Stomach smooth muscle (tissue), 2 donors: ENCODE measurements at regions not wholly inside any gene's neighbourhood (a gene's known extent, or its start where the extent isn't known, plus 50 kb on each side); places are given as distances from the start of the nearest gene placed in this dataset.

ENCODE experiments used
- H3K27ac ChIP-seq: one replicate; pipeline ENCODE4 v1.7.0; 2013; ENCODE audit warnings: mild to moderate bottlenecking, low read length, inconsistent platforms
- H3K27me3 ChIP-seq, 2 donors: one replicate each; pipeline ENCODE4 v1.7.0; 2013; ENCODE audit warnings: low read length in 2 of 2; ENCODE audit not compliant: insufficient read depth in 2 of 2, control insufficient read depth in 1 of 2
- H3K36me3 ChIP-seq, 2 donors: one replicate each; pipeline ENCODE4 v1.7.0; 2013; ENCODE audit warnings: low read length in 2 of 2; ENCODE audit not compliant: control insufficient read depth in 2 of 2, insufficient read depth in 2 of 2
- H3K4me1 ChIP-seq: one replicate; pipeline ENCODE4 v1.7.0; 2013; ENCODE audit warnings: low read length; ENCODE audit not compliant: control insufficient read depth, insufficient read depth
- H3K4me3 ChIP-seq, 2 donors: one replicate each; pipeline ENCODE4 v1.7.0; 2013; ENCODE audit warnings: low read length in 2 of 2
- H3K9ac ChIP-seq, 2 donors: one replicate each; pipeline ENCODE4 v1.7.0; 2013; ENCODE audit warnings: low read length in 2 of 2, mild to moderate bottlenecking in 1 of 2
- H3K9me3 ChIP-seq, 2 donors: one replicate each; pipeline ENCODE4 v1.7.0; 2013; ENCODE audit warnings: low read length in 2 of 2; ENCODE audit not compliant: control insufficient read depth in 2 of 2
- donor health status: healthy.
- donor health status: Pancreatic carcinoma.

DNA sequence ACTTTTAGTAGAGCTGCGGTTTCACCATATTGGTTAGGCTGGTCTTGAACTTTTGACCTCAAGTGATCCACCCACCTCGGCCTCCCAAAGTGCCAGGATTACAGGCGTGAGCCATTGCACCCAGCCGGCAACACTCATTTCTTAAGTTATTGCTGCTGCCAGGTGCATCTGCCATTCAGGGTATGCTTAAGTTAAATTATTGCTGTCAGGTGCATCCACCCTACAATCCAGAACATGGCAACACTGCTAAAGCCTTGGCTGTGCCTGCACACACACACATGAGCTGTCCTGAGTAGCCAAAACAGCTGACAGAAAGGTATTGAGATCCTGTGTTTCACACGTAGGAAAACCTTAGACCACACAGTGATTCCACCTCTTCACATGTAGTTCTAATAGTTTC is 148.2 kb downstream of the FAM161A start:
- Histone ChIP-seq H3K4me3 (no peak overlapping the region), H3K36me3 (no peaks in the 10 kb centered on the region), H3K9ac (no peak overlapping the region), H3K4me1 (no peaks in the 10 kb centered on the region), H3K27ac (no peak overlapping the region), H3K27me3 (no peaks in the 10 kb centered on the region), H3K9me3 (no peaks in the 10 kb centered on the region)

DNA sequence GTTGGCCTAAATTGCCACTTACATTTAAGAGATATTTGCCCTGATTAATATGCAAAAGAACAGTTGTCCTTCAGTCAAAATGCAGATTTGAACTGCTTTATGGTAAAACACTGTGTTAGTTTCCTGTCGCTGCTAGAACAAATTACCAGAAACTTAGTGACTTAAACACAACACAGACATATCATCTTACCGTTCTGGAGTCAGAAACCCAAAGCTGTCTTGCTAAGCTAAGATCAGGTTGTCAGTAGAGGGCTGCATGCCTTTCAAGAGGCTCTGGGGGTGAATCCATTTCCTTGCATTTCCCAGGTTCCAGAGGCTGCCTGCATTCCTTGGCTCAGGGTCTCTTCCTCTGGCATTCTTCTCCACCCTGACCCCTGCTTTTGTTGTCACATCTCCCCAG is 149.5 kb downstream of the FAM161A start:
- Histone ChIP-seq H3K9ac (no peak overlapping the region), H3K27me3 (no peaks in the 10 kb centered on the region), H3K27ac (no peak overlapping the region)

DNA sequence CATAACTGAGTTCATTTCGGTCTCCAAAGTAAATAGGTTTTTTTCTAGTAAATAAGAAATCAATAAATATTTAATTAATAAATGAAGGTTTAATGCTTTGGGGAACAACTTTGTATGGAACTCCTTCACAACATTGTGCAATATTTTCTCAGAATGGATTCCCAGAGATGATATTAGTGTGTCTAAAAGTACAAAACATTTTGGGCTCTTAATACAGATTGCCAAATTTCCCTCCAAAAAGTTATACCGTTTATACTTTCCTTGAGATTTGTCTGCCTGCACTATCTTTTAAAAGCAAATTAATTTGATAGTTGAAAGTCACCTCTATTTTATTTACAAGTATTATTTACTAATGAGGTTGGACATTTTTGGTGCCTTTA is 151.8 kb downstream of the FAM161A start:
- no peak overlapping the region for H3K27ac ChIP-seq
- no peak overlapping the region for H3K4me3 ChIP-seq
- no peaks in the 10 kb centered on the region for H3K4me1 ChIP-seq
- H3K9me3 ChIP-seq, result no peaks in the 10 kb centered on the region
- H3K27me3 ChIP-seq, result no peaks in the 10 kb centered on the region
- H3K36me3 ChIP-seq, result no peaks in the 10 kb centered on the region
- no peak overlapping the region for H3K9ac ChIP-seq

More for the DNA sequence above, 149.5 kb downstream of the FAM161A start:
- no peaks in the 10 kb centered on the region for H3K4me1 ChIP-seq
- no peaks in the 10 kb centered on the region for H3K36me3 ChIP-seq
- H3K4me3 ChIP-seq, result no peak overlapping the region
- no peaks in the 10 kb centered on the region for H3K9me3 ChIP-seq

DNA sequence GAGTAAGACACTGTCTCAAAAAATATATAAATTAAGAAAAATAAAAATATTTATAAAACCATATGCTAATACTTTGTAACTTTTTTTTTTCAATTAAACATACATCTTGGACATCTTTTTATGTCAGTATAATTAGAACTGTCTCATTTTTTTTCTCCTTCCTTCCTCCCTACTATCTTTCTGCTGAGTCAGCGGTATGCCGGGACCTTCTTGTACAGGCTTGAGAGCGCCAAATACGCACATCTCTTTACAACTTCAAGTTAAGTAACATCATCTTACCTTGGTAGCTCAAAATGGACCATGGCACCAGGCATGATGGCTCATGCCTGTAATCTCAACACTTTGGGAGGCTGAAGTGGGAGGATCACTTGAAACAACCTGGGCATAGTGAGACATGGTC is 153.4 kb downstream of the FAM161A start:
- no peaks in the 10 kb centered on the region for H3K36me3 ChIP-seq
- H3K9ac ChIP-seq, result no peak overlapping the region
- no peaks in the 10 kb centered on the region for H3K27me3 ChIP-seq
- no peak overlapping the region for H3K27ac ChIP-seq
- no peaks in the 10 kb centered on the region for H3K4me1 ChIP-seq
- H3K4me3 ChIP-seq, result no peak overlapping the region
- no peaks in the 10 kb centered on the region for H3K9me3 ChIP-seq

DNA sequence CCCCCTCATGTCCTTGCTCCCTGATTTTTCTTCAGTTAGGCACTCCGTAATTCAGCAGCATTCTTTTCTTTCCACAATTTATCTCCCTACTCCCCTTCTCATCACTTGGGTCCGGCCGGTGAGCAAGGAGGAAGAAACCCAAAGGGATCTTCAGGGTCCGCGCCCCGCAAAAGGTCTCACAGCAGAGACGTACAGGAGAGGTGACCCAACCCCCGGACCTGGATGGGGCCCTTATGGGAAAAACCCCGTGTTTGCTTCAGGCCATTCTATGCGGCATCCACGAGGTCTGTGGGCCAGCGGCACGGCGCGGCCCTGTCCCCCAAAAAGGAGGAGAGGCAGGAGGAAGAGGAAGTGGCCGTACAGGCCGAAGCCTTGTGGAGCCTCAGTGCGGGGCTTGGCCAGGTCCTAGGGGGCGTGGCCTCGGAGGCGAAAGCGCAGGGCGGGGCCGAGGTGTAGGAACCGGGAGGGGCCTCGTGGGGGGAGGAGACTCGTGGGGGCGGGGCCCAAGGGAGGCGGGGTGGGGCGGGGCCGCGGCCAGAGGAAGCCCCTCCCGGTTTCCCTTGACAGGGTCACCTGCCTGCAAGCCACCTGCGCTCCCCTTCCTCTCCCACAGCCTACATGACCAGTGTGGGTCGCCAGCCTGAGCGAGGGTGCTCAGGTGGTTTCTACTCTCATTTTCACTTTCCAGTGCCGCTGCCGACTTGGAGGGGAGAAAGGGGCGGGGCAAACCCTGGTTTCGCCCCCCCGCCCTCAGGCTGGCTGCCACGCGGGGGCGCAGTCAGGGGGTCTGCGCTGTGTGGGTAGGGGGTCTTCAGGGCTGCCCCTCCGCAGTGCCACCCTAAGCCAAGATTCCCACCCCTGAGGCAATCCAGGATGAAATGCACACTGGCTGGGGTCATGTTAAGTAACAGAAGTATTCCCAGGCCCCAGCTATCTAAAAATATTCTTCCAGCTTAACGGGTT is 156.4 kb upstream of the XPO1 start:
- H3K9ac ChIP-seq, result peak overlapping the region; percentile 79 to 86

DNA sequence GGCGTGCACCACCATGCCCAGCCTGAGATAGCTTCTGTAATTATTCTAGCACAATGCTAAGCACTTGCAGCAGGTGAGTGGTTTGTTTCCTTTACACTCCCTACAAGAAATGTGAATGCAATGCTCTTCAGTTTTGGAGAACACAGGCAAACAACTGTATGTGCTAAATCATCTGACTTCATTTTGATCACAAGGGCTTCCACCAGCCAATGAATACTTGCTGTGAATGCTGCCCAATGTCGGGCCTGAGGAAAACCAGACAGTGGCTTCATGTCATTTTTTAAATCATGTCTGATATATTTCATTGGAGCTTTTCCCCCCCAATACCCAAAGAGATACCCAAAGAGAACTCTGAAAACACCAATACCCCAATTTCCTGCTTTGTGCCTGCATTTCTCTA is 155.6 kb upstream of the XPO1 start:
- Histone ChIP-seq H3K36me3 (no peaks in the 10 kb centered on the region), H3K9ac (peak overlapping the region in 1 of 2 donors; percentile 79), H3K4me1 (peaks cover 10% of the 10 kb centered on the region), H3K27ac (peak overlapping the region; percentile 80), H3K27me3 (no peaks in the 10 kb centered on the region), H3K4me3 (no peak overlapping the region), H3K9me3 (no peaks in the 10 kb centered on the region)

More for the DNA sequence above, 156.4 kb upstream of the XPO1 start:
- Histone ChIP-seq H3K27me3 (no peaks in the 10 kb centered on the region), H3K9me3 (no peaks in the 10 kb centered on the region), H3K27ac (peak overlapping the region; percentile 80), H3K4me1 (peaks cover 10% of the 10 kb centered on the region), H3K4me3 (peak overlapping the region; percentile 93 to 96), H3K36me3 (no peaks in the 10 kb centered on the region)

DNA sequence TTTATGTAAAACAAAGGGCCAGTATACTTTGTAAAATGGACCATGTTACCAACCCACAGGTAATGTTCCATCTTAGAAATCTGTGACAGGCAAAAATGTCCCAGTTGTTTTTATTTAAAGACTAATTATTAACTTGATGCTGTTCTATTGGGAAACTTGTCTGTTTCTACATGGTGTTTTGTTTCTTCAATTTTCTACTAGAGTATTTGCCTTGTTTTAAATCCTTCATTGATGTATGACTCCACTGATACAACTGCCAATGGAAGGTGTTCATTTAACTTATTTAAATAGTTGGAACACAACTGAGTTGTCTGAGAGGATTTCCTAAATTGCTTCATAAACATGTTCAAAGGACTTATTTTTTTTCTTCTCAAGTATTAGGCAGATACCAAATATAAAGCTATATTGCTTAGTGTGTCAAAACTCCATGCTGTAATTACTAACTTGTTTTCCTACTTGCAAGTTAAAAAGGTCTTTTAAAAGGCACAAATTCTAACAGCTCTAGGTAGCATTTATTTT is 152.0 kb upstream of the XPO1 start:
- no peak overlapping the region for H3K9ac ChIP-seq
- no peaks in the 10 kb centered on the region for H3K9me3 ChIP-seq

DNA sequence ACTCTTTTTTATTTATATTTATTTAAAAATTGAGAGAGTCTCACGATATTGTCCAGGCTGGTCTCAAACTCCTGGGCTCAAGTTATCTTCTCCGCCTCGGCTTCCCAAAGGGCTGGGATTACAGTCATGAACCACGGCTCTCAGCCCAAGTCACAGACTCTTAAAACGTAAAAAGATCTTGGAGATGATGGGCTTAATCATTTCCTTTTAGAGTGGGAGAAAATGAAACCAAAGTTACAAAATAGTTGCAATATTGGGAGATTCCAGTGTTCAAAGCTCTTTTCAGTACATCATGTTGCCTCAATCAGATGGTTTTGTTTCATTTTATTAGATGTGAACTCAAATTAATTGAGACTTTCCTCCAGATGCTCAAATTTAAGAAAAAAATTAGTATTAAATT is 151.4 kb upstream of the XPO1 start:
- Histone ChIP-seq H3K27ac (no peak overlapping the region), H3K27me3 (no peaks in the 10 kb centered on the region), H3K4me1 (peaks cover 5% of the 10 kb centered on the region), H3K9me3 (no peaks in the 10 kb centered on the region), H3K9ac (no peak overlapping the region), H3K36me3 (no peaks in the 10 kb centered on the region), H3K4me3 (no peak overlapping the region)

More for the DNA sequence above, 152.0 kb upstream of the XPO1 start:
- Histone ChIP-seq H3K36me3 (no peaks in the 10 kb centered on the region), H3K27me3 (no peaks in the 10 kb centered on the region), H3K4me1 (peaks cover 9% of the 10 kb centered on the region), H3K27ac (no peak overlapping the region), H3K4me3 (no peak overlapping the region)

DNA sequence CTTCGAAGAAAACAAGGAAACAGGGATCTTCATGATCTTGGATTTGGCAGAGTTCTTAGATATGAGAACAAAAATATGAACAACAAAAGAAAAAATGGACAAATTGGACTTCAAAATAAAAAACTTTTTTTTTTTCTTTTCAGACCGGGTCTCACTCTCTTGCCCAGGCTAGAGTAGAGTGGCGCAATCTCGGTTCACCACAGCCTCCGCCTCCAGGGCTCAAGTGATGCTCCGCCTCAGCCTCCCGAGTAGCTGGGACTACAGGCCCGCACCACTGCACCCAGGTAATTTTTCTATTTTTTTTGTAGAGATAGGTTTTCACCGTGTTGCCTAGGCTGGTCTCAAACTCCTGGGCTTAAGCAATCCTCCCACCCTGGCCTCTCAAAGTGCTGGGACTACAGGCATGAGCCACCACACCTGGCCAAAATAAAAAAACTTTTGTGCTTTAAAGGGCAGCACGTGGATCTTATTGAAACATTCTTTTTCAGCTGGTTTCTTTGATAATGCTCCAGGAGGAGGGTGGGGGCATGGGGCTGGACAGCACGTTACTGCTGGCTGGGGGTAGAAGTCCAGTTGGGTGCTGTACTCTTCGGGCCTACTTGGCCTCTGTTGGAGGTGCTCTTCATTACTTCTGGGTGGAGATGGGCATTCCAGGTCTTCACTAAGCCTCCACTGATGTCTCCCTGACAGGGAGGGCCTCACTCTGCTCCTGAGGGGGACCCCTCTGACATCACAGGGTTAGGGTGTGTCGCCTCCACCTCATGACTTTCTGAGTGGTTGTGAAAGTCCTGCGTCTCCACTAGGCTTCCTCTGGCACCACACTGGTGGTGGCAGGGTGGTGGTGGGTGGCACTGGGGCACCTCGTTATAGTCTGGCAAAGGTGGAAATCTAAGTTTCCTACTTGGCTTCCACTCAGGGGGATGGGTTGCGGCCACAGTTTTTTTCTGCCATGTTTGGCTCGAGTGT is 150.5 kb upstream of the XPO1 start:
- H3K36me3 ChIP-seq, result no peaks in the 10 kb centered on the region
- no peaks in the 10 kb centered on the region for H3K9me3 ChIP-seq
- no peaks in the 10 kb centered on the region for H3K4me1 ChIP-seq
- no peaks in the 10 kb centered on the region for H3K27me3 ChIP-seq
- H3K4me3 ChIP-seq, result no peak overlapping the region
- H3K9ac ChIP-seq, result no peak overlapping the region
- no peak overlapping the region for H3K27ac ChIP-seq

DNA sequence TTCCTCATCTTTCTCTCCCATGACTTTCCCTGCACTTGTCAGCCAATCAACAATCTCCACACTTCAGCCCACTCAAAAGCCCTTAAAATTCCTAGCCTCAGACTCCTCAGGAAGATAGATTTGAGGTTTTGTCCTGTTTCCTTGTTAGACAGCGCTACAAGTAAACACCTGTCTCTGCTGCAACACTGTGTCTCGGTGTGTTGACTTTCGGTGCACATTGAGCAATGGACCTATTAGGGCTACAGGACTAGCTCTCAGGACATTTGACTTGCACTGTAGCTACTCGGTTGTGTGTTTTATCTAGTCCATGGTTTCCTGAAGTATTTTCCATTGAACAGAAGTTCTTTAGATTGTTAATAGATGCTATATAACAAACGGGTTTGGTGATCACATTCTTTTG is 140.9 kb upstream of the XPO1 start:
- Histone ChIP-seq H3K9me3 (no peaks in the 10 kb centered on the region), H3K4me1 (no peaks in the 10 kb centered on the region), H3K27me3 (no peaks in the 10 kb centered on the region), H3K36me3 (no peaks in the 10 kb centered on the region), H3K4me3 (no peak overlapping the region), H3K27ac (no peak overlapping the region), H3K9ac (no peak overlapping the region)
